ENCODE measurements at regions not wholly inside any gene's neighbourhood (a gene's known extent, or its start where the extent isn't known, plus 50 kb on each side); places are given as distances from the start of the nearest gene placed in this dataset.
A peak's percentile ranks its signal among the peaks of the same experiment; 100 is the strongest.

DNA sequence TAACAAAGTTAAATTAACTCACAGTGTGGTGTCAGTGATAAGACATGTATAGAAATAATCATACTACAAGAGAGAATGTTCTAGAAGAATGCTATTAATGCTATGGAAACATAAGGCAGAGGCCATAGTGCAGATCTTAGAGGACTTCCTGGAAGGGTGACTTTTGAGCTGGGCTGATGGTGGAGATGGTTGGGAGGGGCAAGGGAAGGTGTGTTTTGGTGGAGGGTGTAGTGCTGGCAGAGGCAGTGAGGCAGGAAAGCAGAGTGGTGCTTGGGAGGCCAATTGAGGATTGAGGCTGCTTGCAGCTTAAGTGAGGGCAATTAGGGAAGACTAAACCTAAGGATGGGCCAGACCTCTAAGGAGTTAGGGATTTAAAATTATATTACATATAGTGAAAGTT, 58.5 kb upstream of the FNDC1 start:
- H3K4me3 ChIP-seq (replicated peaks in 1 of 2; ENCODE audit: low read depth in 2 of 2, low read length in 2 of 2) = no peak overlapping the region
- TF ChIP-seq, protein P1, sequence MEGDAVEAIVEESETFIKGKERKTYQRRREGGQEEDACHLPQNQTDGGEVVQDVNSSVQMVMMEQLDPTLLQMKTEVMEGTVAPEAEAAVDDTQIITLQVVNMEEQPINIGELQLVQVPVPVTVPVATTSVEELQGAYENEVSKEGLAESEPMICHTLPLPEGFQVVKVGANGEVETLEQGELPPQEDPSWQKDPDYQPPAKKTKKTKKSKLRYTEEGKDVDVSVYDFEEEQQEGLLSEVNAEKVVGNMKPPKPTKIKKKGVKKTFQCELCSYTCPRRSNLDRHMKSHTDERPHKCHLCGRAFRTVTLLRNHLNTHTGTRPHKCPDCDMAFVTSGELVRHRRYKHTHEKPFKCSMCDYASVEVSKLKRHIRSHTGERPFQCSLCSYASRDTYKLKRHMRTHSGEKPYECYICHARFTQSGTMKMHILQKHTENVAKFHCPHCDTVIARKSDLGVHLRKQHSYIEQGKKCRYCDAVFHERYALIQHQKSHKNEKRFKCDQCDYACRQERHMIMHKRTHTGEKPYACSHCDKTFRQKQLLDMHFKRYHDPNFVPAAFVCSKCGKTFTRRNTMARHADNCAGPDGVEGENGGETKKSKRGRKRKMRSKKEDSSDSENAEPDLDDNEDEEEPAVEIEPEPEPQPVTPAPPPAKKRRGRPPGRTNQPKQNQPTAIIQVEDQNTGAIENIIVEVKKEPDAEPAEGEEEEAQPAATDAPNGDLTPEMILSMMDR (IDR thresholded peaks at IDR 0.05; ENCODE audit: low read depth, low read length) = no peak
- no peak for DNase-seq (ENCODE audit: low read depth in 2 of 2)

DNA sequence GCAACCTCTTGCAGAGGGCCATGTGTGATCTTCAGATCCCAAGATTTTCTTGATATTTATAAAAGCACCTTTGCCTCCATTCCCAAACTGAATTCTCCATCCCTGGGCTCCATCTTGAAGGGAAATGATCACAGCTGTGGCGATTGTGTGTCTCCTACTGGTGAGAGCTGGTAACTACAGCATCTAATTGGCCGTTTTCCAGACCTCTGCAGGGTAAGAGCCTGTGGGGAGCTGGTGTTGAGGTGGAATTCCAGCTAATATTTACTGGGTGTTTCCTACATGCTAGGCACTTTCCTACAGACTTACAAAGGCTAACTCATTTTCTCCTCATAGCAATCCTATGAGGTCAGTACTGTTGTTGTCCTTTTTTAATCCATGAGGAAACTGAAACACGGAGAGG, 59.2 kb upstream of the FNDC1 start:
- no peak overlapping the region for H3K4me3 ChIP-seq (replicated peaks in 1 of 2; ENCODE audit: low read depth in 2 of 2, low read length in 2 of 2)
- DNase-seq (ENCODE audit: low read depth in 2 of 2) = peak; percentile 45 to 68
- TF ChIP-seq, protein P1 (IDR thresholded peaks at IDR 0.05; ENCODE audit: low read depth, low read length) = peak; percentile 75

DNA sequence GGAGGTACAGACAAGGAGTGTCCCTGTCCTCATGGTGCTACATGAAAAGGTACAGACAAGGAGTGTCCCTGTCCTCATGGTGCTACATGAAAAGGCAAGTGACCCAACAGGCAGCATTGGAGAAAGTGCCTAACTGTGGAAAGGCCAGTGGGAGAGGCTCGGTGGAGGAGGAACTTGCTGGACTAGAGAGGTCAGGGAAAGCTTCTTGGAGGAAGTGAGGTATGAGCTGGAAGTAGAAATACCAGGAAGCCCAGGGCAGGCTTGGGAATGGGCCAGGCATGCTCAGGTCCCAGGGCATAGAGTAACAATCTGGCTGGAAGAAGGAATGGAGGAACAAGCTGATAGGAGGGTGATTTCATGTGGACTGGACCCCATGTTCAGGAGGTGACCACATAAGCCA, 59.8 kb upstream of the FNDC1 start:
- no peak for DNase-seq (ENCODE audit: low read depth in 2 of 2)
- TF ChIP-seq, protein P1 (IDR thresholded peaks at IDR 0.05; ENCODE audit: low read depth, low read length) = no peak
- no peak overlapping the region for H3K4me3 ChIP-seq (replicated peaks in 1 of 2; ENCODE audit: low read depth in 2 of 2, low read length in 2 of 2)

DNA sequence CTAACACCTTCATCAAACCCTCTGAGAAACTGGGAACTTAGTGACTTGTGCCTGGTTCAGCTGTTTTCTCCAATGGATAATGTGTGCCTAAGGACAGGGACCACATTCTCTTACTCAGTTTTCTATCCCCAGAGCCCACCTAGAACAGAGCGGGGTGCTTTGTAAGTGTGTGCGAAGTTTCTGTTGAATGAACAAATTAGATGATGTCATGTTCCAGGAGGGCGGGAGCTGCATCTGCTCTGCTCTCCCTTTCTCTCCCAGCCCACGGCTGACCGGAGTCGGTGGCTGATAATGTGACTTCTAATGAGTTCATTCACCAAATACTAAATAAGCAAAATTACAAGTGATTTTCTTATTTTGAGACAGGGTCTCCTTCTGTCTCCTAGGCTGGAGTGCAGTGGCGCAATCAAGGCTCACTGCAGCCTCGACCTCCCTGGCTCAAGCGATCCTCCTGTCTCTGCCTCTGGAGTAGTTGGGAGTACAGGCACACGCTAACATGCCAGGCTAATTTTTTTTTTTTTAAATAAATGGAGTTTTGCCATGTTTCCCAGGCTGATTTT, 60.7 kb upstream of the FNDC1 start:
- TF ChIP-seq, protein P1 (IDR thresholded peaks at IDR 0.05; ENCODE audit: low read depth, low read length) = no peak
- no peak overlapping the region for H3K4me3 ChIP-seq (replicated peaks in 1 of 2; ENCODE audit: low read depth in 2 of 2, low read length in 2 of 2)
- no peak for DNase-seq (ENCODE audit: low read depth in 2 of 2)

DNA sequence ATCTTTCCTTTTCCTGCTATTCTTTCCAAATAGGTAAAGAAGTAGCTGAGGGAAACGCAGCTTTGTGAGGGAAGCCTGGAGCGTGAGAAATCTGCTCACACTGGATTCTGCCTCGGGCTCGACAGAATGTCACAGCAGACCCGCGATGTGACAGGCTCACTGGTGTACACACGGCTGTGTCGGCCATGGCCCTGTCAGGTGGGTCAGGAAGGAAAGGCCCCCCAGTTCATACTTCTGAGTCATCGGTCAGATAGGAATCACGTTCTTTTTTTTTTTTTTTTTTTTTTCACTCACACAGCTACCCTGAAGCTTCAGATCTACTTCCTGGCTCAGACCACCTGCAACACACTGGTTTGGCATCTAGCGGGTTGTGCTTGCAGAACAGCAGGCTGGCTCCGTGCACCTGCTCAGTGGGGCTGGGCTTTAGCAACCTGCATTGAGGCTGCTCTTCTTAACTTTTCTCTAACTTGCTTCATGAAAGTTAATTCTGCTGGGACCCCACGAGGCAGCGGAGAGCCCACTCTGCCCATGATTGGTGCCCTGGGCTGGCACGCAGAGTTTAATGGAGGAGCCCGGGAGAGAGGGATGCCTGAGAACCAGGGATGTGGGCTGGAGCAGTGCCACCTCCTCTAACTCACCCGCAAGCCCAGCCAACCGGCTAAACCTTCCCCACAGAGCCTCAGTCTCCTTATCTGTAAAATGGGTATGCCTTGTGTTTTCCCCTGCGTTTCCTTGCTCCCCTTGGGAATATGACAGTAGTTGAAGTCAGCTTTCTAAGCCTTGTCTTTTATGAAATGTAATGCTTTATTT, 61.5 kb upstream of the FNDC1 start:
- no peak for DNase-seq (ENCODE audit: low read depth in 2 of 2)
- no peak overlapping the region for H3K4me3 ChIP-seq (replicated peaks in 1 of 2; ENCODE audit: low read depth in 2 of 2, low read length in 2 of 2)
- TF ChIP-seq, protein P1 (IDR thresholded peaks at IDR 0.05; ENCODE audit: low read depth, low read length) = no peak

DNA sequence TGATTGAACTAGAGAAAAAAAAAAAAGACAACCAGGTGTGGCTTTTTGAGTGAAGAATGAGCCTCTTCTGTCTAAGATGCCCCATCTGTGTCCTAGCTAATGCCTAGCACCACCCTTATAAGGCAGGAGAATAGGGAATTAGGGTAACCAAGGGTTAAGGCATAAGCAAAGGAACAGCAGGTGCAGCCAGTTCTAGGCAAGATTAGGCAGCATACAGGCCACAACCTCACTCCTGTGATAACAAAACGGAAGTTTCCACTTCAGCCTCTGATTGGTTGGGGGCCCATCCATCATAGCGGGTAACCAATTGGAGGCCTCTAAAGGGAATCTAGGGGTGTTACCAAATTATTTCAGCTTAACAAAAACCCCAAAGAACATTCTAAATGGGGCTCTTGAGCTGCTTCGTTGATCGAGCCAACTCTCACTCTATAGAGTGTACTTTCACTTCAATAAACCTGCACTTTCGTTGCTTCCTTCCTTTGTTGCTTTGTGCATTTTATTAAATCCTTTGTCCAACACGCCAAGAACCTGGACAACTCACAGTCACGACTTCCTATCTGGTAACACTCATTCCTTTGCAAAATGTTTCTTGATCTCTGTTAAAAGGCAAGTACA, 61.9 kb upstream of the TAGAP start:
- H3K4me3 ChIP-seq (replicated peaks in 1 of 2; ENCODE audit: low read depth in 2 of 2, low read length in 2 of 2) = no peak overlapping the region
- TF ChIP-seq, protein P1 (IDR thresholded peaks at IDR 0.05; ENCODE audit: low read depth, low read length) = no peak
- peak; percentile 53 to 67 for DNase-seq (ENCODE audit: low read depth in 2 of 2)

All from cardiac fibroblast (primary cell).